GM23338 (cell line): ENCODE measurements at regions not wholly inside any gene's neighbourhood (a gene's known extent, or its start where the extent isn't known, plus 50 kb on each side); places are given as distances from the start of the nearest gene placed in this dataset.

Source experiments
- CREB1 ChIP-seq: fragments of 250-450 bp; sonication (Bioruptor Pico); IDR thresholded peaks from 2 replicates; pipeline ENCODE4 v1.5.0; 2020; ENCODE audit warnings: low read depth, mild to moderate bottlenecking, moderate library complexity
- JUNB ChIP-seq: IDR thresholded peaks from one replicate; pipeline ENCODE4 v1.6.1; 2016; ENCODE audit warnings: antibody characterized with exemption; ENCODE audit not compliant: unreplicated experiment
- POLR2AphosphoS5 ChIP-seq: IDR thresholded peaks from 2 replicates; pipeline ENCODE4 v1.6.1; 2016; ENCODE audit warnings: antibody characterized with exemption, low read depth
- ZNF331 ChIP-seq: fragments of 250-450 bp; sonication (Bioruptor Pico); IDR thresholded peaks from 2 replicates; pipeline ENCODE4 v1.5.0; 2020; ENCODE audit warnings: low read depth, mild to moderate bottlenecking, moderate library complexity
- ZNF462 ChIP-seq: fragments of 250-450 bp; sonication (Bioruptor Pico); IDR thresholded peaks from 2 replicates; pipeline ENCODE4 v1.5.0; 2020; ENCODE audit warnings: mild to moderate bottlenecking, moderate library complexity
- TF ChIP-seq, protein P1 (sequence below): IDR thresholded peaks from one replicate; pipeline ENCODE4 v1.6.1; 2018; ENCODE audit warnings: antibody characterized with exemption; ENCODE audit not compliant: unreplicated experiment
- TF ChIP-seq, protein P2 (sequence below): IDR thresholded peaks from 2 replicates; pipeline ENCODE4 v1.6.1; 2016; ENCODE audit warnings: antibody characterized with exemption

DNA sequence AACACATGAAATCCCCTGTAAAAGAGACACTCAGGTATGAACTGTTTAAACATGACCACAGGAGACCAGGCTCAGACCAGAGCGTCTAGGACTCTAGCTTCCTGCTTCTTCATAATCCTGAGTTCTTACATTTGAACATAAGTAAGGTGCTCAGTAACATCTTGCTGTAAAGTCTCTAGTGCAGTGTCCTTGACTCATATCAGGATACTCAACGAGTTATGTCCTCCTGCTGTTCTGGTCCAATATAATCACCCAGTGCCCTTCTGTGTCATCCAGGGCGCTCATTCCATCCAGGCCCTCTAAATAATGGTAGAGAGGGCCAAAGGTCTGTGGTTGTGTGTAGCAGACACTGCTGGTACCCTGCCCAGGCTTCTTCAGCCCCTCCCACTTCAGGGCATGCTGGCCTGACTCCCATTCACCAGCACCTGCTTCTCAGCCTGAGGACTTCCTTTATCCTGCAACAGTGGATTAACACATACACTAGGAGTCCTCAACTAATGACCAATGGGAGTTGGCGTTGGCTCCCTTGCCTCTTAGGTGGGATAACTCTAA is 66.8 kb upstream of the MOCS1 start (continued):
- TF ChIP-seq ZNF462 (CRISPR knock-in tag) (no peak), ZNF331 (CRISPR knock-in tag) (no peak), POLR2AphosphoS5 (no peak), JUNB (no peak), CREB1 (no peak)
- TF ChIP-seq, protein P1, sequence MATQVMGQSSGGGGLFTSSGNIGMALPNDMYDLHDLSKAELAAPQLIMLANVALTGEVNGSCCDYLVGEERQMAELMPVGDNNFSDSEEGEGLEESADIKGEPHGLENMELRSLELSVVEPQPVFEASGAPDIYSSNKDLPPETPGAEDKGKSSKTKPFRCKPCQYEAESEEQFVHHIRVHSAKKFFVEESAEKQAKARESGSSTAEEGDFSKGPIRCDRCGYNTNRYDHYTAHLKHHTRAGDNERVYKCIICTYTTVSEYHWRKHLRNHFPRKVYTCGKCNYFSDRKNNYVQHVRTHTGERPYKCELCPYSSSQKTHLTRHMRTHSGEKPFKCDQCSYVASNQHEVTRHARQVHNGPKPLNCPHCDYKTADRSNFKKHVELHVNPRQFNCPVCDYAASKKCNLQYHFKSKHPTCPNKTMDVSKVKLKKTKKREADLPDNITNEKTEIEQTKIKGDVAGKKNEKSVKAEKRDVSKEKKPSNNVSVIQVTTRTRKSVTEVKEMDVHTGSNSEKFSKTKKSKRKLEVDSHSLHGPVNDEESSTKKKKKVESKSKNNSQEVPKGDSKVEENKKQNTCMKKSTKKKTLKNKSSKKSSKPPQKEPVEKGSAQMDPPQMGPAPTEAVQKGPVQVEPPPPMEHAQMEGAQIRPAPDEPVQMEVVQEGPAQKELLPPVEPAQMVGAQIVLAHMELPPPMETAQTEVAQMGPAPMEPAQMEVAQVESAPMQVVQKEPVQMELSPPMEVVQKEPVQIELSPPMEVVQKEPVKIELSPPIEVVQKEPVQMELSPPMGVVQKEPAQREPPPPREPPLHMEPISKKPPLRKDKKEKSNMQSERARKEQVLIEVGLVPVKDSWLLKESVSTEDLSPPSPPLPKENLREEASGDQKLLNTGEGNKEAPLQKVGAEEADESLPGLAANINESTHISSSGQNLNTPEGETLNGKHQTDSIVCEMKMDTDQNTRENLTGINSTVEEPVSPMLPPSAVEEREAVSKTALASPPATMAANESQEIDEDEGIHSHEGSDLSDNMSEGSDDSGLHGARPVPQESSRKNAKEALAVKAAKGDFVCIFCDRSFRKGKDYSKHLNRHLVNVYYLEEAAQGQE: no peak
- TF ChIP-seq, protein P2, sequence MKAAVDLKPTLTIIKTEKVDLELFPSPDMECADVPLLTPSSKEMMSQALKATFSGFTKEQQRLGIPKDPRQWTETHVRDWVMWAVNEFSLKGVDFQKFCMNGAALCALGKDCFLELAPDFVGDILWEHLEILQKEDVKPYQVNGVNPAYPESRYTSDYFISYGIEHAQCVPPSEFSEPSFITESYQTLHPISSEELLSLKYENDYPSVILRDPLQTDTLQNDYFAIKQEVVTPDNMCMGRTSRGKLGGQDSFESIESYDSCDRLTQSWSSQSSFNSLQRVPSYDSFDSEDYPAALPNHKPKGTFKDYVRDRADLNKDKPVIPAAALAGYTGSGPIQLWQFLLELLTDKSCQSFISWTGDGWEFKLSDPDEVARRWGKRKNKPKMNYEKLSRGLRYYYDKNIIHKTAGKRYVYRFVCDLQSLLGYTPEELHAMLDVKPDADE: no peak
